ENCODE measurements at regions not wholly inside any gene's neighbourhood (a gene's known extent, or its start where the extent isn't known, plus 50 kb on each side); places are given as distances from the start of the nearest gene placed in this dataset.

DNA sequence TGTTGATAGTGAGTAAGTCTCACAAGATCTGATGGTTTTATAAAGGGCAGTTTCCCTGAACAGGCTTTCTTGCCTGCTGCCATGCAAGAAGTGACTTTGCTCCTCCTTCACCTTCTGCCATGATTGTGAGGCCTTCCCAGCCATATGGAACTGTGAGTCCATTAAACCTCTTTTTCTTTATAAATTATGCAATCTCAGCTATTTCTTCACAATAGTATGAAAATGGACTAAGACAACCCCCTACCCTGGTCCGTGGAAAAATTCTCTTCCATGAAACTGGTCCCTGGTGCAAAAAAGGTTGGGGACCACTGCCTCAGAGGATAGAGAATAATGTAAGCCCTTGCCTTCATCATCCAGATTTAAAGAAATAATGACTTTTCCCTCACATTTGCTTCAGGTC is 861.3 kb downstream of the QKI start:
- Histone ChIP-seq H3K36me3 (replicated peaks; ENCODE audit: low read depth, low read length) (no peaks in the 10 kb centered on the region), H3K9me3 (ENCODE audit: insufficient read depth, low read length) (no peaks in the 10 kb centered on the region), H3K4me3 (ENCODE audit: low read length) (no peak overlapping the region), H2AFZ (ENCODE audit: low read depth, low read length) (no peak overlapping the region), H3K79me2 (ENCODE audit: low read length) (no peaks in the 10 kb centered on the region), H3K4me2 (ENCODE audit: low read length) (no peak overlapping the region), H3K27ac (ENCODE audit: low read length) (no peak overlapping the region), H3K9ac (ENCODE audit: low read length) (no peak overlapping the region), H3K27me3 (ENCODE audit: low read depth, low read length) (no peaks in the 10 kb centered on the region), H3K4me1 (ENCODE audit: low read length) (no peaks in the 10 kb centered on the region), H4K20me1 (ENCODE audit: insufficient read depth, low read length) (no peaks in the 10 kb centered on the region)
- TF ChIP-seq EZH2phosphoT487 (IDR thresholded peaks at IDR 0.05; ENCODE audit: low read depth): no peak
- TF ChIP-seq CTCF (IDR thresholded peaks at IDR 0.05; ENCODE audit: low read depth, low read length): no peak

DNA sequence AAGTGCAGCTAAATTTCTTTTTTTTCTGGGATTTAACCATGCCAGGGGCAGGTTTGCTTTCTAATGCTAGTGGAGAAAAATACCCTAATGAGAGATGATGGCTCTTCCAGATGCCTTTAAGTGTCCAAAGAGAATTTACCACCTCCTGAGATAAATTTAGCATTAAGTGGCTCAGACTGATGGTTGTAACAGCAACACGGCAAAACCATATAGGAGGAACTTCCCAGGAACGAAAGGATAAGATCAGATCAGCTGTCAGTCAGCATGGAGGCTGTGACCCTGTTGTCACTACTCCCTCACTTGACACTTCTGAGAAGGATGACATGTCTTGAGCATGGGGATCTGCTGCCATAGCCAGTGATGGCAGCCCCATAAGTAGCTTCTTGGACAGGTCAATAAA is 860.0 kb downstream of the QKI start:
- TF ChIP-seq EZH2phosphoT487 (IDR thresholded peaks at IDR 0.05; ENCODE audit: low read depth): no peak
- Histone ChIP-seq H3K9ac (ENCODE audit: low read length) (no peak overlapping the region), H3K4me1 (ENCODE audit: low read length) (no peaks in the 10 kb centered on the region), H2AFZ (ENCODE audit: low read depth, low read length) (no peak overlapping the region), H3K79me2 (ENCODE audit: low read length) (no peaks in the 10 kb centered on the region), H3K27me3 (ENCODE audit: low read depth, low read length) (no peaks in the 10 kb centered on the region), H3K9me3 (ENCODE audit: insufficient read depth, low read length) (no peaks in the 10 kb centered on the region), H3K36me3 (replicated peaks; ENCODE audit: low read depth, low read length) (no peaks in the 10 kb centered on the region), H4K20me1 (ENCODE audit: insufficient read depth, low read length) (no peaks in the 10 kb centered on the region), H3K4me2 (ENCODE audit: low read length) (no peak overlapping the region), H3K27ac (ENCODE audit: low read length) (no peak overlapping the region), H3K4me3 (ENCODE audit: low read length) (no peak overlapping the region)

DNA sequence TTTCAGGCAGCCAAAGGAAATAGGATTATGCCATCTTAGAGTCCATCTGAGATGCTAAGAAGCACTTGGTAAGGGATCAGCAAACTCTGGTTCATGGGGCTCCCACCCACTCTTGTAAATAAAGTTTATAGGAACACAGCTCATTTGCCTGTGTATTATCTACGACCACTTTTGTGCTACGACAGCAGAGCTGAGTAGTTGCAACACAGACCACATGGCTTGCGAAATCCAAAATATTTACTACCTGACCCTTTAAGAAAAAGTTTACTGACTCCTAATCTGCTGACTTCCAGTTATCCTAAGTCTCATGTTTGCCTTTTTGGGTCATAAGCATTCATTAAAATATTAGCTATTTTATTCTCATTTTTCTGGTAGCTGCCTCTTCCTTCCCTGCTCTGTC is 859.0 kb downstream of the QKI start:
- TF ChIP-seq EZH2phosphoT487 (IDR thresholded peaks at IDR 0.05; ENCODE audit: low read depth) (no peak), CTCF (IDR thresholded peaks at IDR 0.05; ENCODE audit: low read depth, low read length) (no peak)
- Histone ChIP-seq H3K9me3 (ENCODE audit: insufficient read depth, low read length) (no peaks in the 10 kb centered on the region), H3K4me2 (ENCODE audit: low read length) (no peak overlapping the region), H3K4me1 (ENCODE audit: low read length) (no peaks in the 10 kb centered on the region), H2AFZ (ENCODE audit: low read depth, low read length) (no peak overlapping the region), H3K27me3 (ENCODE audit: low read depth, low read length) (no peaks in the 10 kb centered on the region), H3K9ac (ENCODE audit: low read length) (no peak overlapping the region), H3K36me3 (replicated peaks; ENCODE audit: low read depth, low read length) (no peaks in the 10 kb centered on the region), H4K20me1 (ENCODE audit: insufficient read depth, low read length) (no peaks in the 10 kb centered on the region), H3K27ac (ENCODE audit: low read length) (no peak overlapping the region), H3K4me3 (ENCODE audit: low read length) (no peak overlapping the region), H3K79me2 (ENCODE audit: low read length) (no peaks in the 10 kb centered on the region)

- H3K9me3 ChIP-seq (ENCODE audit: insufficient read depth, low read length): no peaks in the 10 kb centered on the region
- H3K27ac ChIP-seq (ENCODE audit: low read length): no peak overlapping the region
- H3K27me3 ChIP-seq (ENCODE audit: low read depth, low read length): no peaks in the 10 kb centered on the region
- TF ChIP-seq CTCF (IDR thresholded peaks at IDR 0.05; ENCODE audit: low read depth, low read length) (no peak), EZH2phosphoT487 (IDR thresholded peaks at IDR 0.05; ENCODE audit: low read depth) (no peak)
- no peaks in the 10 kb centered on the region for H3K4me1 ChIP-seq (ENCODE audit: low read length)
- H2AFZ ChIP-seq (ENCODE audit: low read depth, low read length): no peak overlapping the region
- H3K36me3 ChIP-seq (replicated peaks; ENCODE audit: low read depth, low read length): no peaks in the 10 kb centered on the region
- H3K4me3 ChIP-seq (ENCODE audit: low read length): no peak overlapping the region
- no peak overlapping the region for H3K4me2 ChIP-seq (ENCODE audit: low read length)
- H3K9ac ChIP-seq (ENCODE audit: low read length): no peak overlapping the region
- H4K20me1 ChIP-seq (ENCODE audit: insufficient read depth, low read length): no peaks in the 10 kb centered on the region
- H3K79me2 ChIP-seq (ENCODE audit: low read length): no peaks in the 10 kb centered on the region
These were observed 852.3 kb downstream of the QKI start for GRCh38 chr6:164266851-164267250.

GRCh38 chr6:164262348-164262747 is 847.8 kb downstream of the QKI start:
- H3K27ac ChIP-seq (ENCODE audit: low read length): no peak overlapping the region

More at GRCh38 chr6:164262348-164262747, 847.8 kb downstream of the QKI start:
- TF ChIP-seq CTCF (IDR thresholded peaks at IDR 0.05; ENCODE audit: low read depth, low read length): no peak
- no peak for TF ChIP-seq EZH2phosphoT487 (IDR thresholded peaks at IDR 0.05; ENCODE audit: low read depth)
- no peaks in the 10 kb centered on the region for H3K27me3 ChIP-seq (ENCODE audit: low read depth, low read length)
- H3K4me2 ChIP-seq (ENCODE audit: low read length): no peak overlapping the region
- H3K36me3 ChIP-seq (replicated peaks; ENCODE audit: low read depth, low read length): no peaks in the 10 kb centered on the region
- H4K20me1 ChIP-seq (ENCODE audit: insufficient read depth, low read length): no peaks in the 10 kb centered on the region
- no peak overlapping the region for H3K9ac ChIP-seq (ENCODE audit: low read length)
- H3K9me3 ChIP-seq (ENCODE audit: insufficient read depth, low read length): no peaks in the 10 kb centered on the region
- no peaks in the 10 kb centered on the region for H3K4me1 ChIP-seq (ENCODE audit: low read length)
- H3K4me3 ChIP-seq (ENCODE audit: low read length): no peak overlapping the region
- H2AFZ ChIP-seq (ENCODE audit: low read depth, low read length): no peak overlapping the region
- H3K79me2 ChIP-seq (ENCODE audit: low read length): no peaks in the 10 kb centered on the region
